Adrenal gland (tissue), 5 donors: ENCODE measurements at regions not wholly inside any gene's neighbourhood (a gene's known extent, or its start where the extent isn't known, plus 50 kb on each side); places are given as distances from the start of the nearest gene placed in this dataset.

Source experiments
- POLR2A ChIP-seq, 2 donors: fragments of 450-650 bp; IDR thresholded peaks; one replicate each; pipeline ENCODE4 v1.6.1; 2017; ENCODE audit warnings: antibody characterized with exemption in 2 of 2, mild to moderate bottlenecking in 2 of 2, moderate library complexity in 1 of 2
- TF ChIP-seq, protein P1 (sequence below), 6 experiments: fragments of 450-650 bp in 4 of 6; fragments of 200-600 bp in 2 of 6; sonication (generic) in 1 of 6; IDR thresholded peaks; 1 replicate in 5 of 6; 2 replicates in 1 of 6; pipeline versions ENCODE4 v1.5.1 to v1.8.0; 2016 to 2021; ENCODE audit warnings: antibody characterized with exemption in 6 of 6, mild to moderate bottlenecking in 2 of 6, moderate library complexity in 1 of 6
- donor health status: DM: no; HTN: no; CAD: no.

DNA sequence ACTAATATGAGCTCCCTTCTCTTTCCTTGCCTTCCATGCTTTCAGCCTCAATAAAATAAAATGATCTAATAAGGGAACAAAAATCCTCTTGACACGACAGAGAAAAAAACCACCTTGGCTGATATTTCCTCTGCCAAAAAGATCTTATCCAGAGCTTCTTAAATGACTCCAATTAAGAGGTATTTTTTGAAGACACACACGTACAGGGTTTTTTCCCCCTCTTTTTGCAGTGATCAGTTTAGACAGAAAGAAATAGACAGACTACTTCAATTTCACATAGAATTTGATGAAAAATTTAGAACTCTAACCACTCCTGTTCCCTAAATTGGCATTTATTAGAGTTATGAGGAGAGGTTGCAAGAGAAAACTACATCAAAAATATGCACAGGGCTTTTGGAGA is 217.2 kb upstream of the CDH11 start:
- TF ChIP-seq, protein P1, sequence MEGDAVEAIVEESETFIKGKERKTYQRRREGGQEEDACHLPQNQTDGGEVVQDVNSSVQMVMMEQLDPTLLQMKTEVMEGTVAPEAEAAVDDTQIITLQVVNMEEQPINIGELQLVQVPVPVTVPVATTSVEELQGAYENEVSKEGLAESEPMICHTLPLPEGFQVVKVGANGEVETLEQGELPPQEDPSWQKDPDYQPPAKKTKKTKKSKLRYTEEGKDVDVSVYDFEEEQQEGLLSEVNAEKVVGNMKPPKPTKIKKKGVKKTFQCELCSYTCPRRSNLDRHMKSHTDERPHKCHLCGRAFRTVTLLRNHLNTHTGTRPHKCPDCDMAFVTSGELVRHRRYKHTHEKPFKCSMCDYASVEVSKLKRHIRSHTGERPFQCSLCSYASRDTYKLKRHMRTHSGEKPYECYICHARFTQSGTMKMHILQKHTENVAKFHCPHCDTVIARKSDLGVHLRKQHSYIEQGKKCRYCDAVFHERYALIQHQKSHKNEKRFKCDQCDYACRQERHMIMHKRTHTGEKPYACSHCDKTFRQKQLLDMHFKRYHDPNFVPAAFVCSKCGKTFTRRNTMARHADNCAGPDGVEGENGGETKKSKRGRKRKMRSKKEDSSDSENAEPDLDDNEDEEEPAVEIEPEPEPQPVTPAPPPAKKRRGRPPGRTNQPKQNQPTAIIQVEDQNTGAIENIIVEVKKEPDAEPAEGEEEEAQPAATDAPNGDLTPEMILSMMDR (IDR thresholded peaks at IDR 0.05) = no peak
- no peak for TF ChIP-seq POLR2A (IDR thresholded peaks at IDR 0.05)
